SU-DHL-6 (cell line): ENCODE measurements at regions not wholly inside any gene's neighbourhood (a gene's known extent, or its start where the extent isn't known, plus 50 kb on each side); places are given as distances from the start of the nearest gene placed in this dataset.

Experiments
- CTCF ChIP-seq: fragments of 200-600 bp; sonication (generic); IDR thresholded peaks from one replicate; pipeline ENCODE4 v1.5.1; 2017; ENCODE audit warnings: antibody characterized with exemption, mild to moderate bottlenecking, low read length, moderate library complexity; ENCODE audit not compliant: insufficient read depth, poor library complexity, severe bottlenecking
- EZH2phosphoT487 ChIP-seq: fragments of 200-600 bp; sonication (generic), shearing (Covaris generic); conservative IDR thresholded peaks from 2 replicates; pipeline ENCODE4 v1.6.1; 2018; ENCODE audit warnings: mild to moderate bottlenecking, antibody characterized with exemption, low read length, moderate library complexity, mixed read lengths

DNA sequence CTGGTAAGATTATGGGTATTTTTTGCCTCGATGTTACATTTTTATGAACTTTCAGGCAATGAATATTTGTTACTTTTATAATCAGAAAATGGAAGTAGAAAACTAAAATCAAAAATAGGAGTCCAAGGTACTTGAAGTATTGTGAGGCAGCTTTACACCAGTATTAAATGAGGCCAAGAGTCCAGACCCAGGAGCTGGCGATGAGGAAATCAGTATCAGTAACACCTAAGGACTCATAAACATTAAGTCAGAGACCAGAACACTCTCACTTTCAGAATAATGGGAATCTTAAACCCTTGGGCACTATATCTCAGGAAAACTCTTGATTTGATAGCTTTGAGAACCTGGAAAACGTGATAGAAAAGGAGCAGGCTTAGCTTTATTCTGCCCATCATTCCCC is 208.8 kb downstream of the GXYLT1 start:
- TF ChIP-seq CTCF (no peak), EZH2phosphoT487 (no peak)
